Keratinocyte (primary cell): ENCODE measurements at regions not wholly inside any gene's neighbourhood (a gene's known extent, or its start where the extent isn't known, plus 50 kb on each side); places are given as distances from the start of the nearest gene placed in this dataset.

Experiments used
- EZH2 ChIP-seq: IDR thresholded peaks from one replicate; pipeline ENCODE4 v1.6.1; 2012; ENCODE audit warnings: inconsistent platforms, mild to moderate bottlenecking, low read length, moderate library complexity
- TF ChIP-seq, protein P1 (sequence below), 3 experiments: IDR thresholded peaks in 1 of 3; conservative IDR thresholded peaks in 1 of 3; optimal IDR thresholded peaks in 1 of 3; 2 replicates in 2 of 3; 3 replicates in 1 of 3; pipeline versions ENCODE3 to v1.5.1; 2011; ENCODE audit warnings: low read length in 3 of 3, mild to moderate bottlenecking in 3 of 3, moderate library complexity in 2 of 3, control low read depth in 1 of 3, inconsistent platforms in 1 of 3; ENCODE audit not compliant: insufficient read depth in 2 of 3; ENCODE audit errors: extremely low read depth in 1 of 3

DNA sequence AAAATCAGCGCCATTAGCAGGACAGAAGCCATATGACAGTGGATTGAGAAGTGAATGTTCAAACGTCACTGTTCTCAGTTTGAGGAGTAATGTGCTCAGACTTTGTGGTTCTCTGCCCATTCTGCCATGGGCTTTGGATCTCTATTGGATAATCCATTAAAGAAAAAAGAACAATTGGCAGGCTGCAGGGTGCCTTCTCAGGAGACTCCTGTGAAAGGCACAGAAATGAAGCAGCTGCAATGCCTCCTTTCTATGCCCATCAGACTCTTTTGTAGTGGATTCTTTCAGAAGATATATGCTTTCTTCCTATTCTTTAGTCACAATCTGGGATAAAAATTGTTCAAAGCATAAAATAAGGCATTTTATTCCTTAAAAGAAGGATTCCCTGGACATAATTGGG is 506.9 kb upstream of the KLHL29 start:
- no peak for TF ChIP-seq EZH2
- TF ChIP-seq, protein P1, sequence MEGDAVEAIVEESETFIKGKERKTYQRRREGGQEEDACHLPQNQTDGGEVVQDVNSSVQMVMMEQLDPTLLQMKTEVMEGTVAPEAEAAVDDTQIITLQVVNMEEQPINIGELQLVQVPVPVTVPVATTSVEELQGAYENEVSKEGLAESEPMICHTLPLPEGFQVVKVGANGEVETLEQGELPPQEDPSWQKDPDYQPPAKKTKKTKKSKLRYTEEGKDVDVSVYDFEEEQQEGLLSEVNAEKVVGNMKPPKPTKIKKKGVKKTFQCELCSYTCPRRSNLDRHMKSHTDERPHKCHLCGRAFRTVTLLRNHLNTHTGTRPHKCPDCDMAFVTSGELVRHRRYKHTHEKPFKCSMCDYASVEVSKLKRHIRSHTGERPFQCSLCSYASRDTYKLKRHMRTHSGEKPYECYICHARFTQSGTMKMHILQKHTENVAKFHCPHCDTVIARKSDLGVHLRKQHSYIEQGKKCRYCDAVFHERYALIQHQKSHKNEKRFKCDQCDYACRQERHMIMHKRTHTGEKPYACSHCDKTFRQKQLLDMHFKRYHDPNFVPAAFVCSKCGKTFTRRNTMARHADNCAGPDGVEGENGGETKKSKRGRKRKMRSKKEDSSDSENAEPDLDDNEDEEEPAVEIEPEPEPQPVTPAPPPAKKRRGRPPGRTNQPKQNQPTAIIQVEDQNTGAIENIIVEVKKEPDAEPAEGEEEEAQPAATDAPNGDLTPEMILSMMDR (optimal IDR thresholded peaks at IDR 0.05 in 1 of 3, IDR thresholded peaks at IDR 0.05 in 1 of 3, conservative IDR thresholded peaks at IDR 0.05 in 1 of 3; ENCODE audit: extremely low read depth in 1 of 3, insufficient read depth in 2 of 3, low read length in 3 of 3), result no peak
